SK-N-SH (cell line): ENCODE measurements at regions not wholly inside any gene's neighbourhood (a gene's known extent, or its start where the extent isn't known, plus 50 kb on each side); places are given as distances from the start of the nearest gene placed in this dataset.

ENCODE experiments used
- CTCF ChIA-PET: fragments of 300-600, 350-600 bp; formaldehyde crosslinking; extraction: SDS; loops from one replicate; lab custom pipeline; 2021; lab: Yijun Ruan, JAX
- POLR2A ChIA-PET: fragments of 350-600 bp; sonication (Branson Sonifier 250); formaldehyde crosslinking; extraction: SDS; loops from one replicate; lab custom pipeline; 2020; ENCODE audit warnings: antibody characterized with exemption, inconsistent platforms; lab: Yijun Ruan, JAX
- DNase-seq: peaks from one replicate; pipeline ENCODE4 v3.0.0; 2012
- H2AFZ ChIP-seq: fragments of 200-600 bp; sonication (generic); 2 replicates; pipeline ENCODE4 v1.8.1; 2016; ENCODE audit warnings: antibody characterized with exemption, mild to moderate bottlenecking, low read depth
- H3F3A ChIP-seq: fragments of 200-600 bp; sonication (generic); replicated peaks from 2 replicates; pipeline ENCODE3; 2016; ENCODE audit warnings: antibody characterized with exemption, mild to moderate bottlenecking; ENCODE audit not compliant: insufficient read depth
- H3K27ac ChIP-seq, 2 experiments: fragments of 200-500 bp in 1 of 2; fragments of 200-600 bp in 1 of 2; sonication (Bioruptor generic) in 1 of 2; sonication (generic), shearing (Covaris generic) in 1 of 2; 2 replicates each; pipeline versions ENCODE4 v1.5.1 to v1.6.1; 2014 to 2016; ENCODE audit warnings: low read depth in 2 of 2, inconsistent platforms in 1 of 2, low read length in 1 of 2, mild to moderate bottlenecking in 1 of 2, mixed read lengths in 1 of 2
- H3K27me3 ChIP-seq: fragments of 200-600 bp; sonication (generic), shearing (Covaris generic); 2 replicates; pipeline ENCODE4 v1.6.1; 2016; ENCODE audit warnings: mixed run types; ENCODE audit not compliant: insufficient read depth
- H3K36me3 ChIP-seq, 2 experiments: fragments of 200-500 bp in 1 of 2; fragments of 200-600 bp in 1 of 2; sonication (Bioruptor generic) in 1 of 2; sonication (generic) in 1 of 2; replicated peaks in 1 of 2; 2 replicates each; pipeline versions ENCODE3 to v1.5.1; 2014 to 2016; ENCODE audit warnings: low read length in 1 of 2, mild to moderate bottlenecking in 1 of 2; ENCODE audit not compliant: insufficient read depth in 2 of 2, control insufficient read depth in 1 of 2
- H3K4me1 ChIP-seq, 2 experiments: fragments of 200-500 bp in 1 of 2; fragments of 200-600 bp in 1 of 2; sonication (Bioruptor generic) in 1 of 2; sonication (generic), shearing (Covaris generic) in 1 of 2; 2 replicates each; pipeline versions ENCODE4 v1.5.1 to v1.6.1; 2014 to 2016; ENCODE audit warnings: low read depth in 1 of 2, low read length in 1 of 2, mixed run types in 1 of 2; ENCODE audit not compliant: insufficient read depth in 2 of 2, control insufficient read depth in 1 of 2
- H3K4me2 ChIP-seq: fragments of 200-600 bp; sonication (generic), shearing (Covaris generic); 2 replicates; pipeline ENCODE4 v1.6.1; 2017; ENCODE audit warnings: mixed run types
- H3K4me3 ChIP-seq, 2 experiments: fragments of 200-500 bp in 1 of 2; fragments of 200-600 bp in 1 of 2; sonication (Bioruptor generic) in 1 of 2; sonication (generic), shearing (Covaris generic) in 1 of 2; 2 replicates each; pipeline versions ENCODE4 v1.5.1 to v1.8.1; 2014 to 2016; ENCODE audit warnings: low read depth in 2 of 2, inconsistent platforms in 1 of 2, low read length in 1 of 2, mild to moderate bottlenecking in 1 of 2, mixed read lengths in 1 of 2, moderate library complexity in 1 of 2
- H3K79me2 ChIP-seq: fragments of 200-600 bp; sonication (generic); 2 replicates; pipeline ENCODE4 v1.8.1; 2017; ENCODE audit warnings: mild to moderate bottlenecking; ENCODE audit not compliant: insufficient read depth
- H3K9ac ChIP-seq: fragments of 200-600 bp; sonication (generic); 2 replicates; pipeline ENCODE4 v1.6.1; 2017; ENCODE audit warnings: mixed run types
- H3K9me2 ChIP-seq: fragments of 200-600 bp; sonication (generic); 2 replicates; pipeline ENCODE4 v1.6.1; 2017; ENCODE audit warnings: mixed run types
- H3K9me3 ChIP-seq: fragments of 200-600 bp; sonication (generic); 2 replicates; pipeline ENCODE4 v1.6.1; 2017; ENCODE audit warnings: mixed run types, mild to moderate bottlenecking, moderate library complexity
- H4K20me1 ChIP-seq: fragments of 200-600 bp; sonication (generic); 2 replicates; pipeline ENCODE4 v1.6.1; 2017; ENCODE audit warnings: mild to moderate bottlenecking, mixed run types; ENCODE audit not compliant: insufficient read depth
- CHD2 ChIP-seq: fragments of 150-350 bp; IDR thresholded peaks from 2 replicates; pipeline ENCODE4 v1.6.1; 2018; ENCODE audit warnings: low read length; ENCODE audit not compliant: partially characterized antibody
- EP300 ChIP-seq, 2 experiments: IDR thresholded peaks; 2 replicates each; pipeline versions ENCODE4 v1.4.0 to v1.6.1; 2012; ENCODE audit warnings: borderline replicate concordance in 1 of 2, low read depth in 1 of 2, low read length in 1 of 2
- EZH2phosphoT487 ChIP-seq: fragments of 200-600 bp; sonication (generic); IDR thresholded peaks from 2 replicates; pipeline ENCODE4 v1.6.1; 2017; ENCODE audit warnings: low read depth, mixed run types, mild to moderate bottlenecking, antibody characterized with exemption, moderate library complexity, borderline replicate concordance
- FOSL2 ChIP-seq: IDR thresholded peaks from 2 replicates; pipeline ENCODE4 v1.4.0; 2012; ENCODE audit warnings: low read depth, mild to moderate bottlenecking, moderate library complexity, borderline replicate concordance
- GATA2 ChIP-seq: sonication (generic); formaldehyde crosslinking; IDR thresholded peaks from 2 replicates; pipeline ENCODE4 v1.5.0; 2020; ENCODE audit warnings: mild to moderate bottlenecking, missing genetic modification reagents
- JUND ChIP-seq: IDR thresholded peaks from 2 replicates; pipeline ENCODE4 v1.4.0; 2012
- MEF2A ChIP-seq: IDR thresholded peaks from 2 replicates; pipeline ENCODE4 v1.4.0; 2012; ENCODE audit warnings: low read depth, borderline replicate concordance
- RAD21 ChIP-seq: IDR thresholded peaks from 2 replicates; pipeline ENCODE4 v1.6.1; 2012; ENCODE audit warnings: mild to moderate bottlenecking, low read length
- RXRA ChIP-seq: IDR thresholded peaks from 2 replicates; pipeline ENCODE4 v1.4.0; 2012; ENCODE audit warnings: low read depth, mild to moderate bottlenecking, borderline replicate concordance
- SMC3 ChIP-seq: IDR thresholded peaks from 2 replicates; pipeline ENCODE4 v1.6.1; 2012; ENCODE audit warnings: low read depth, low read length, improper control_type of control experiment
- TAF1 ChIP-seq: IDR thresholded peaks from 2 replicates; pipeline ENCODE4 v1.6.1; 2012; ENCODE audit warnings: low read depth, mild to moderate bottlenecking, low read length, moderate library complexity, borderline replicate concordance
- TEAD4 ChIP-seq: IDR thresholded peaks from 2 replicates; pipeline ENCODE4 v1.4.0; 2012; ENCODE audit warnings: mild to moderate bottlenecking, borderline replicate concordance; ENCODE audit not compliant: insufficient read depth
- YY1 ChIP-seq: IDR thresholded peaks from 2 replicates; pipeline ENCODE4 v1.4.0; 2012; ENCODE audit warnings: low read depth, mild to moderate bottlenecking
- WGBS: methylation state at CpG from one replicate; pipeline ENCODE4 v1.1.6; 2017; ENCODE audit warnings: low lambda C conversion rate; 5-methylcytosine and 5-hydroxymethylcytosine counted together
- TF ChIP-seq, protein P1 (sequence below): IDR thresholded peaks from 2 replicates; pipeline ENCODE4 v1.4.0; 2012; ENCODE audit warnings: low read depth, borderline replicate concordance
- TF ChIP-seq, protein P2 (sequence below): IDR thresholded peaks from 2 replicates; pipeline ENCODE4 v1.4.0; 2012; ENCODE audit warnings: low read depth, borderline replicate concordance
- TF ChIP-seq, protein P3 (sequence below): fragments of 200-600 bp; sonication (generic); IDR thresholded peaks from 2 replicates; pipeline ENCODE4 v1.6.1; 2017; ENCODE audit warnings: antibody characterized with exemption, mild to moderate bottlenecking, moderate library complexity
- TF ChIP-seq, protein P4 (sequence below): IDR thresholded peaks from 2 replicates; pipeline ENCODE4 v1.6.1; 2012; ENCODE audit warnings: mild to moderate bottlenecking, low read depth, low read length, moderate library complexity
- TF ChIP-seq, protein P5 (sequence below): fragments of 150-350 bp; IDR thresholded peaks from 2 replicates; pipeline ENCODE4 v1.6.1; 2017; ENCODE audit warnings: antibody characterized with exemption, low read length, low read depth, borderline replicate concordance

DNA sequence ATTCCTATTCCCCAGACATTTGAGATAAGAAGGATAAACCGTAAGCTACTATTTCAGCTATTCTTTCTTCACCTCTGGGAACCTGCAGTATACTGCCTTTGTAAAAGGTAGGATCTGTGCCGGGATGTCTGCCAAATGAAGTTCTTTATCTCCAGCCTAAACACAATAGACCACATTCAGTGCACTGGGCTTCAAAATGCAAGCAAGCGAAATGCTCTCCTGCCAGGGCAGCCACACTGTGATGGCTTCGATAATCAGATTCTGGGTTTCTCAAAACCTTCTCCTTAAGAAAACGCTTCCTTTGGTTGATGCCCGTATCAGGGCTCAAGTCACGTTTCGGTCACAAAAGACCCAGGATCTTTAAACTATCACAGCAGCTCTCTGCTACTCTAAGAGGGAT is 299.5 kb upstream of the B3GAT1 start:
- Histone ChIP-seq H3K36me3 (no peaks in the 10 kb centered on the region), H3K79me2 (no peaks in the 10 kb centered on the region), H3K9me3 (no peaks in the 10 kb centered on the region), H3K27me3 (no peaks in the 10 kb centered on the region), H3K9me2 (no peaks in the 10 kb centered on the region), H3K4me1 (no peaks in the 10 kb centered on the region; a peak in 2 of 4 replicates), H4K20me1 (no peaks in the 10 kb centered on the region), H3F3A (no peaks in the 10 kb centered on the region), H3K9ac (no peak overlapping the region), H3K27ac (no peak overlapping the region), H3K4me3 (no peak overlapping the region), H3K4me2 (no peak overlapping the region), H2AFZ (no peak overlapping the region)
- CTCF ChIA-PET: no interaction called here
- no peak for DNase-seq
- 42% methylated on average over 8 of the region's 8 CpGs for WGBS
- no peak for TF ChIP-seq JUND
- TF ChIP-seq, protein P1, sequence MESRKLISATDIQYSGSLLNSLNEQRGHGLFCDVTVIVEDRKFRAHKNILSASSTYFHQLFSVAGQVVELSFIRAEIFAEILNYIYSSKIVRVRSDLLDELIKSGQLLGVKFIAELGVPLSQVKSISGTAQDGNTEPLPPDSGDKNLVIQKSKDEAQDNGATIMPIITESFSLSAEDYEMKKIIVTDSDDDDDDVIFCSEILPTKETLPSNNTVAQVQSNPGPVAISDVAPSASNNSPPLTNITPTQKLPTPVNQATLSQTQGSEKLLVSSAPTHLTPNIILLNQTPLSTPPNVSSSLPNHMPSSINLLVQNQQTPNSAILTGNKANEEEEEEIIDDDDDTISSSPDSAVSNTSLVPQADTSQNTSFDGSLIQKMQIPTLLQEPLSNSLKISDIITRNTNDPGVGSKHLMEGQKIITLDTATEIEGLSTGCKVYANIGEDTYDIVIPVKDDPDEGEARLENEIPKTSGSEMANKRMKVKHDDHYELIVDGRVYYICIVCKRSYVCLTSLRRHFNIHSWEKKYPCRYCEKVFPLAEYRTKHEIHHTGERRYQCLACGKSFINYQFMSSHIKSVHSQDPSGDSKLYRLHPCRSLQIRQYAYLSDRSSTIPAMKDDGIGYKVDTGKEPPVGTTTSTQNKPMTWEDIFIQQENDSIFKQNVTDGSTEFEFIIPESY: no peak
- TF ChIP-seq, protein P2, sequence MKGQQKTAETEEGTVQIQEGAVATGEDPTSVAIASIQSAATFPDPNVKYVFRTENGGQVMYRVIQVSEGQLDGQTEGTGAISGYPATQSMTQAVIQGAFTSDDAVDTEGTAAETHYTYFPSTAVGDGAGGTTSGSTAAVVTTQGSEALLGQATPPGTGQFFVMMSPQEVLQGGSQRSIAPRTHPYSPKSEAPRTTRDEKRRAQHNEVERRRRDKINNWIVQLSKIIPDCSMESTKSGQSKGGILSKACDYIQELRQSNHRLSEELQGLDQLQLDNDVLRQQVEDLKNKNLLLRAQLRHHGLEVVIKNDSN: no peak
- no peak for TF ChIP-seq FOSL2
- TF ChIP-seq, protein P3, sequence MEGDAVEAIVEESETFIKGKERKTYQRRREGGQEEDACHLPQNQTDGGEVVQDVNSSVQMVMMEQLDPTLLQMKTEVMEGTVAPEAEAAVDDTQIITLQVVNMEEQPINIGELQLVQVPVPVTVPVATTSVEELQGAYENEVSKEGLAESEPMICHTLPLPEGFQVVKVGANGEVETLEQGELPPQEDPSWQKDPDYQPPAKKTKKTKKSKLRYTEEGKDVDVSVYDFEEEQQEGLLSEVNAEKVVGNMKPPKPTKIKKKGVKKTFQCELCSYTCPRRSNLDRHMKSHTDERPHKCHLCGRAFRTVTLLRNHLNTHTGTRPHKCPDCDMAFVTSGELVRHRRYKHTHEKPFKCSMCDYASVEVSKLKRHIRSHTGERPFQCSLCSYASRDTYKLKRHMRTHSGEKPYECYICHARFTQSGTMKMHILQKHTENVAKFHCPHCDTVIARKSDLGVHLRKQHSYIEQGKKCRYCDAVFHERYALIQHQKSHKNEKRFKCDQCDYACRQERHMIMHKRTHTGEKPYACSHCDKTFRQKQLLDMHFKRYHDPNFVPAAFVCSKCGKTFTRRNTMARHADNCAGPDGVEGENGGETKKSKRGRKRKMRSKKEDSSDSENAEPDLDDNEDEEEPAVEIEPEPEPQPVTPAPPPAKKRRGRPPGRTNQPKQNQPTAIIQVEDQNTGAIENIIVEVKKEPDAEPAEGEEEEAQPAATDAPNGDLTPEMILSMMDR: no peak
- no peak for TF ChIP-seq EP300 (IDR thresholded peaks at IDR 0.05; ENCODE audit: borderline replicate concordance in 1 of 2, low read depth in 1 of 2, low read length in 1 of 2)
- TF ChIP-seq, protein P4, sequence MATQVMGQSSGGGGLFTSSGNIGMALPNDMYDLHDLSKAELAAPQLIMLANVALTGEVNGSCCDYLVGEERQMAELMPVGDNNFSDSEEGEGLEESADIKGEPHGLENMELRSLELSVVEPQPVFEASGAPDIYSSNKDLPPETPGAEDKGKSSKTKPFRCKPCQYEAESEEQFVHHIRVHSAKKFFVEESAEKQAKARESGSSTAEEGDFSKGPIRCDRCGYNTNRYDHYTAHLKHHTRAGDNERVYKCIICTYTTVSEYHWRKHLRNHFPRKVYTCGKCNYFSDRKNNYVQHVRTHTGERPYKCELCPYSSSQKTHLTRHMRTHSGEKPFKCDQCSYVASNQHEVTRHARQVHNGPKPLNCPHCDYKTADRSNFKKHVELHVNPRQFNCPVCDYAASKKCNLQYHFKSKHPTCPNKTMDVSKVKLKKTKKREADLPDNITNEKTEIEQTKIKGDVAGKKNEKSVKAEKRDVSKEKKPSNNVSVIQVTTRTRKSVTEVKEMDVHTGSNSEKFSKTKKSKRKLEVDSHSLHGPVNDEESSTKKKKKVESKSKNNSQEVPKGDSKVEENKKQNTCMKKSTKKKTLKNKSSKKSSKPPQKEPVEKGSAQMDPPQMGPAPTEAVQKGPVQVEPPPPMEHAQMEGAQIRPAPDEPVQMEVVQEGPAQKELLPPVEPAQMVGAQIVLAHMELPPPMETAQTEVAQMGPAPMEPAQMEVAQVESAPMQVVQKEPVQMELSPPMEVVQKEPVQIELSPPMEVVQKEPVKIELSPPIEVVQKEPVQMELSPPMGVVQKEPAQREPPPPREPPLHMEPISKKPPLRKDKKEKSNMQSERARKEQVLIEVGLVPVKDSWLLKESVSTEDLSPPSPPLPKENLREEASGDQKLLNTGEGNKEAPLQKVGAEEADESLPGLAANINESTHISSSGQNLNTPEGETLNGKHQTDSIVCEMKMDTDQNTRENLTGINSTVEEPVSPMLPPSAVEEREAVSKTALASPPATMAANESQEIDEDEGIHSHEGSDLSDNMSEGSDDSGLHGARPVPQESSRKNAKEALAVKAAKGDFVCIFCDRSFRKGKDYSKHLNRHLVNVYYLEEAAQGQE: no peak
- no peak for TF ChIP-seq TEAD4
- TF ChIP-seq TAF1: no peak
- no peak for TF ChIP-seq CHD2
- no peak for TF ChIP-seq RXRA
- no peak for TF ChIP-seq YY1
- TF ChIP-seq EZH2phosphoT487: no peak
- TF ChIP-seq, protein P5, sequence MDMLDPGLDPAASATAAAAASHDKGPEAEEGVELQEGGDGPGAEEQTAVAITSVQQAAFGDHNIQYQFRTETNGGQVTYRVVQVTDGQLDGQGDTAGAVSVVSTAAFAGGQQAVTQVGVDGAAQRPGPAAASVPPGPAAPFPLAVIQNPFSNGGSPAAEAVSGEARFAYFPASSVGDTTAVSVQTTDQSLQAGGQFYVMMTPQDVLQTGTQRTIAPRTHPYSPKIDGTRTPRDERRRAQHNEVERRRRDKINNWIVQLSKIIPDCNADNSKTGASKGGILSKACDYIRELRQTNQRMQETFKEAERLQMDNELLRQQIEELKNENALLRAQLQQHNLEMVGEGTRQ: no peak
- no peak for TF ChIP-seq GATA2 (CRISPR knock-in tag)
- no peak for TF ChIP-seq SMC3
- TF ChIP-seq MEF2A: no peak
- TF ChIP-seq RAD21: no peak
- POLR2A ChIA-PET: no interaction called here
